ENCODE measurements at regions not wholly inside any gene's neighbourhood (a gene's known extent, or its start where the extent isn't known, plus 50 kb on each side); places are given as distances from the start of the nearest gene placed in this dataset.
"Not testable (repeated sequence)": the region's sequence is repeated elsewhere in the genome, so short reads cannot be mapped to it uniquely, and the experiment has no call there.

GRCh38 chr5:165407352-165407751 is 1901.9 kb downstream of the MAT2B start:
- DNase-seq (ENCODE audit: insufficient read length, low spot score), result no peak
- no peak for TF ChIP-seq POLR2A (IDR thresholded peaks at IDR 0.05; ENCODE audit: low read depth, low read length)
- no peak for FAIRE-seq

- DNase-seq (ENCODE audit: insufficient read length, low spot score) (no peak), FAIRE-seq (no peak)
- no peak for TF ChIP-seq POLR2A (IDR thresholded peaks at IDR 0.05; ENCODE audit: low read depth, low read length)
Observed at GRCh38 chr5:165410476-165410875, 1905.1 kb downstream of the MAT2B start.

- FAIRE-seq; DNase-seq (ENCODE audit: insufficient read length, low spot score): not testable (repeated sequence)
Observed at GRCh38 chr5:165411532-165411931, 1906.1 kb downstream of the MAT2B start.

- no peak for TF ChIP-seq POLR2A (IDR thresholded peaks at IDR 0.05; ENCODE audit: low read depth, low read length)
- no peak for FAIRE-seq
- DNase-seq (ENCODE audit: insufficient read length, low spot score), result no peak
Observed at GRCh38 chr5:165420493-165420892, 1915.1 kb downstream of the MAT2B start.

GRCh38 chr5:165423697-165424299 is 1918.4 kb downstream of the MAT2B start:
- TF ChIP-seq POLR2A (IDR thresholded peaks at IDR 0.05; ENCODE audit: low read depth, low read length), result no peak
- no peak for DNase-seq (ENCODE audit: insufficient read length, low spot score)
- no peak for FAIRE-seq

- TF ChIP-seq POLR2A (IDR thresholded peaks at IDR 0.05; ENCODE audit: low read depth, low read length), result no peak
- DNase-seq (ENCODE audit: insufficient read length, low spot score), result no peak
Observed at GRCh38 chr5:165425594-165425993, 1920.2 kb downstream of the MAT2B start.

GRCh38 chr5:165448753-165449152 is 1943.3 kb downstream of the MAT2B start:
- FAIRE-seq (no peak), DNase-seq (ENCODE audit: insufficient read length, low spot score) (no peak)
- TF ChIP-seq POLR2A (IDR thresholded peaks at IDR 0.05; ENCODE audit: low read depth, low read length), result no peak

More at GRCh38 chr5:165425594-165425993, 1920.2 kb downstream of the MAT2B start:
- no peak for FAIRE-seq

- FAIRE-seq (peak; percentile 57), DNase-seq (ENCODE audit: insufficient read length, low spot score) (peak; percentile 4)
- TF ChIP-seq POLR2A (IDR thresholded peaks at IDR 0.05; ENCODE audit: low read depth, low read length), result no peak
Observed at GRCh38 chr5:165457859-165458481, 1952.6 kb downstream of the MAT2B start.

GRCh38 chr5:165459232-165459631 is 1953.8 kb downstream of the MAT2B start:
- TF ChIP-seq POLR2A (IDR thresholded peaks at IDR 0.05; ENCODE audit: low read depth, low read length), result no peak
- FAIRE-seq (no peak), DNase-seq (ENCODE audit: insufficient read length, low spot score) (no peak)

GRCh38 chr5:165460911-165461310 is 1955.5 kb downstream of the MAT2B start:
- DNase-seq (ENCODE audit: insufficient read length, low spot score), result no peak
- TF ChIP-seq POLR2A (IDR thresholded peaks at IDR 0.05; ENCODE audit: low read depth, low read length), result no peak
- no peak for FAIRE-seq

- DNase-seq (ENCODE audit: insufficient read length, low spot score), result no peak
- TF ChIP-seq POLR2A (IDR thresholded peaks at IDR 0.05; ENCODE audit: low read depth, low read length), result no peak
- no peak for FAIRE-seq
Observed at GRCh38 chr5:165477546-165477945, 1972.1 kb downstream of the MAT2B start.

- TF ChIP-seq POLR2A (IDR thresholded peaks at IDR 0.05; ENCODE audit: low read depth, low read length), result no peak
- FAIRE-seq (no peak), DNase-seq (ENCODE audit: insufficient read length, low spot score) (no peak)
Observed at GRCh38 chr5:165495829-165496380, 1990.5 kb downstream of the MAT2B start.

GRCh38 chr5:165497707-165498106 is 1992.3 kb downstream of the MAT2B start:
- DNase-seq (ENCODE audit: insufficient read length, low spot score) (peak; percentile 2), FAIRE-seq (peak; percentile 78)
- no peak for TF ChIP-seq POLR2A (IDR thresholded peaks at IDR 0.05; ENCODE audit: low read depth, low read length)

GRCh38 chr5:165502893-165503691 is 1997.7 kb downstream of the MAT2B start:
- DNase-seq (ENCODE audit: insufficient read length, low spot score), result no peak
- no peak for TF ChIP-seq POLR2A (IDR thresholded peaks at IDR 0.05; ENCODE audit: low read depth, low read length)
- no peak for FAIRE-seq

Data from H54 (cell line).